HG03442 (cell line): ENCODE measurements at regions not wholly inside any gene's neighbourhood (a gene's known extent, or its start where the extent isn't known, plus 50 kb on each side); places are given as distances from the start of the nearest gene placed in this dataset.
"Not testable (repeated sequence)": the region's sequence is repeated elsewhere in the genome, so short reads cannot be mapped to it uniquely, and the experiment has no call there.

Experiments
- ATAC-seq: cut with Tn5 transposase; IDR thresholded peaks from one replicate; pipeline ENCODE4 v1.9.1; 2021; ENCODE audit warnings: mild to moderate bottlenecking, moderate library complexity; ENCODE audit not compliant: unreplicated experiment

GRCh38 chr6:67467341-67467740, 1167.7 kb upstream of the ADGRB3 start:
- no peak for ATAC-seq

GRCh38 chr6:67462725-67463124, 1172.4 kb upstream of the ADGRB3 start:
- ATAC-seq, result not testable (repeated sequence)

GRCh38 chr6:67459556-67459955, 1175.5 kb upstream of the ADGRB3 start:
- ATAC-seq, result no peak

- ATAC-seq, result no peak
Observed at GRCh38 chr6:67458265-67458664, 1176.8 kb upstream of the ADGRB3 start.

- ATAC-seq, result no peak
Observed at GRCh38 chr6:67451874-67452273, 1183.2 kb upstream of the ADGRB3 start.

GRCh38 chr6:67450641-67451040, 1184.4 kb upstream of the ADGRB3 start:
- ATAC-seq, result no peak

GRCh38 chr6:67449602-67450001, 1185.5 kb upstream of the ADGRB3 start:
- no peak for ATAC-seq

GRCh38 chr6:67433124-67433523, 1202.0 kb upstream of the ADGRB3 start:
- ATAC-seq, result no peak

- ATAC-seq, result no peak
Observed at GRCh38 chr6:67431076-67431475, 1204.0 kb upstream of the ADGRB3 start.

- ATAC-seq, result not testable (repeated sequence)
Observed at GRCh38 chr6:67426686-67427085, 1208.4 kb upstream of the ADGRB3 start.

- no peak for ATAC-seq
Observed at GRCh38 chr6:67412035-67412434, 1223.0 kb upstream of the ADGRB3 start.

- no peak for ATAC-seq
Observed at GRCh38 chr6:67411036-67411435, 1224.0 kb upstream of the ADGRB3 start.

GRCh38 chr6:67394254-67394653, 1240.8 kb upstream of the ADGRB3 start:
- no peak for ATAC-seq

GRCh38 chr6:67393356-67393755, 1241.7 kb upstream of the ADGRB3 start:
- ATAC-seq, result no peak

- no peak for ATAC-seq
Observed at GRCh38 chr6:67391955-67392354, 1243.1 kb upstream of the ADGRB3 start.

GRCh38 chr6:67369679-67370078, 1265.4 kb upstream of the ADGRB3 start:
- no peak for ATAC-seq

- no peak for ATAC-seq
Observed at GRCh38 chr6:67362976-67363375, 1272.1 kb upstream of the ADGRB3 start.

- no peak for ATAC-seq
Observed at GRCh38 chr6:67361264-67361663, 1273.8 kb upstream of the ADGRB3 start.

GRCh38 chr6:67358241-67358640, 1276.8 kb upstream of the ADGRB3 start:
- no peak for ATAC-seq

- no peak for ATAC-seq
Observed at GRCh38 chr6:67353861-67354260, 1281.2 kb upstream of the ADGRB3 start.

- ATAC-seq, result no peak
Observed at GRCh38 chr6:67352717-67353116, 1282.4 kb upstream of the ADGRB3 start.

GRCh38 chr6:67350729-67351128, 1284.4 kb upstream of the ADGRB3 start:
- ATAC-seq, result no peak

GRCh38 chr6:67345946-67346345, 1289.1 kb upstream of the ADGRB3 start:
- ATAC-seq, result no peak

- no peak for ATAC-seq
Observed at GRCh38 chr6:67336014-67336413, 1299.1 kb upstream of the ADGRB3 start.
